ENCODE measurements at regions not wholly inside any gene's neighbourhood (a gene's known extent, or its start where the extent isn't known, plus 50 kb on each side); places are given as distances from the start of the nearest gene placed in this dataset.

DNA sequence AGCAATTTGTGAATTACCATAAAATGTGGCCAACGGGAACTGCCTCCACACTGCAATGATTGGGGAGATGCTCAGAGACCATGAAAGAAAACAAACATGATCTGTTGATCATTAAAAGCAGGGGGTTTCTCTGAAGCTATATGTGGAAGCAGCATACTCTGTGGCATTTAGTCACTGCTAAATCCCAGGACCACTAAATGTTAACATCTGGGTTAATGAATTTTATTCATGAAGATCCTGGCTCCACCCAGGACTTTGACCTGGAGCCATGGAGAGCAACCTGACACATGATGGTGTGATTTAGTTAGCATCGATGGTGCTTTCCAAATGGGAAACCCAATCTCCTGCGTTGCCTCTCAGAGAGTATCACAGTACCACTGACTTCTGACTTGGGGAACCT, 497.8 kb downstream of the AGTPBP1 start:
- TF ChIP-seq EP300 (IDR thresholded peaks at IDR 0.05; ENCODE audit: low read length), result no peak
- TF ChIP-seq RFX5 (IDR thresholded peaks at IDR 0.05; ENCODE audit: low read depth, low read length), result no peak
- no peak for TF ChIP-seq SMC3 (conservative IDR thresholded peaks at IDR 0.05; ENCODE audit: insufficient read depth, low read depth, low read length)
- TF ChIP-seq, protein P1, sequence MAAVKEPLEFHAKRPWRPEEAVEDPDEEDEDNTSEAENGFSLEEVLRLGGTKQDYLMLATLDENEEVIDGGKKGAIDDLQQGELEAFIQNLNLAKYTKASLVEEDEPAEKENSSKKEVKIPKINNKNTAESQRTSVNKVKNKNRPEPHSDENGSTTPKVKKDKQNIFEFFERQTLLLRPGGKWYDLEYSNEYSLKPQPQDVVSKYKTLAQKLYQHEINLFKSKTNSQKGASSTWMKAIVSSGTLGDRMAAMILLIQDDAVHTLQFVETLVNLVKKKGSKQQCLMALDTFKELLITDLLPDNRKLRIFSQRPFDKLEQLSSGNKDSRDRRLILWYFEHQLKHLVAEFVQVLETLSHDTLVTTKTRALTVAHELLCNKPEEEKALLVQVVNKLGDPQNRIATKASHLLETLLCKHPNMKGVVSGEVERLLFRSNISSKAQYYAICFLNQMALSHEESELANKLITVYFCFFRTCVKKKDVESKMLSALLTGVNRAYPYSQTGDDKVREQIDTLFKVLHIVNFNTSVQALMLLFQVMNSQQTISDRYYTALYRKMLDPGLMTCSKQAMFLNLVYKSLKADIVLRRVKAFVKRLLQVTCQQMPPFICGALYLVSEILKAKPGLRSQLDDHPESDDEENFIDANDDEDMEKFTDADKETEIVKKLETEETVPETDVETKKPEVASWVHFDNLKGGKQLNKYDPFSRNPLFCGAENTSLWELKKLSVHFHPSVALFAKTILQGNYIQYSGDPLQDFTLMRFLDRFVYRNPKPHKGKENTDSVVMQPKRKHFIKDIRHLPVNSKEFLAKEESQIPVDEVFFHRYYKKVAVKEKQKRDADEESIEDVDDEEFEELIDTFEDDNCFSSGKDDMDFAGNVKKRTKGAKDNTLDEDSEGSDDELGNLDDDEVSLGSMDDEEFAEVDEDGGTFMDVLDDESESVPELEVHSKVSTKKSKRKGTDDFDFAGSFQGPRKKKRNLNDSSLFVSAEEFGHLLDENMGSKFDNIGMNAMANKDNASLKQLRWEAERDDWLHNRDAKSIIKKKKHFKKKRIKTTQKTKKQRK (IDR thresholded peaks at IDR 0.05; ENCODE audit: borderline replicate concordance, low read depth, low read length), result no peak
- no peak for TF ChIP-seq NFYB (IDR thresholded peaks at IDR 0.05; ENCODE audit: extremely low read depth, insufficient read length)
